Activated T-cell treated with anti-CD3 and anti-CD28 coated beads, Interleukin-2, amount 50 U/mL, for 4 hours (primary cell): ENCODE measurements at regions not wholly inside any gene's neighbourhood (a gene's known extent, or its start where the extent isn't known, plus 50 kb on each side); places are given as distances from the start of the nearest gene placed in this dataset.

Experiments used
- ATAC-seq, 2 donors: fragments of 200-7000 bp; cut with Tn5 transposase; one replicate each; pipeline ENCODE4 v1.10.0; 2021
- DNase-seq: peaks from one replicate; pipeline ENCODE4 v3.0.0-alpha.2; 2020
- H3K27me3 Mint-ChIP-seq: one replicate; pipeline ENCODE4 v1.8.0; 2021; ENCODE audit warnings: low read depth, mixed read lengths
- H3K36me3 Mint-ChIP-seq: one replicate; pipeline ENCODE4 v1.8.0; 2022; ENCODE audit warnings: mixed read lengths; ENCODE audit not compliant: insufficient read depth
- H3K4me1 Mint-ChIP-seq: one replicate; pipeline ENCODE4 v1.8.0; 2021; ENCODE audit warnings: low read depth, mixed read lengths
- H3K4me3 Mint-ChIP-seq: one replicate; pipeline ENCODE4 v1.8.0; 2021; ENCODE audit warnings: mild to moderate bottlenecking, moderate library complexity, mixed read lengths
- H3K9me3 Mint-ChIP-seq: one replicate; pipeline ENCODE4 v1.8.0; 2021; ENCODE audit warnings: mixed read lengths

DNA sequence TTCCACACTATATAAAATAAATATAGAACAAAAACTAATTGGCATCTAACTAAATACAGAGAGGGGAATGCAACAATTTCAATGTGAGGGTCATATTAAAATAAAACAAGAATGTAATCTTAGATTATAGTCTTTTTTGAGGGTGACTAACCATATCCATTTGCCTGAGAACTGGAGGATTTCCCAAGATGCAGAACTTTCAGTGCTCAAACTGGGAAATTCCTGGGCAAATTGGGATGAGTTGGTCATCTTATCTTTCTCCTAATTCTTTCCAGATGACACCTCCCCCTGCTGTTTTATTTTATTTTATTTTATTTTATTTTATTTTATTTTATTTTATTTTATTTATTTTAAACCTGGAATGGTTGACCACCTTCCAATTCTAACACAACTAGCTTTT lies 846.2 kb downstream of the SLC4A3 start:
- Mint-ChIP-seq H3K4me3 (no peak overlapping the region), H3K36me3 (no peaks in the 10 kb centered on the region), H3K27me3 (no peaks in the 10 kb centered on the region), H3K4me1 (no peaks in the 10 kb centered on the region), H3K9me3 (no peaks in the 10 kb centered on the region)
- ATAC-seq (no peak), DNase-seq (no peak)

DNA sequence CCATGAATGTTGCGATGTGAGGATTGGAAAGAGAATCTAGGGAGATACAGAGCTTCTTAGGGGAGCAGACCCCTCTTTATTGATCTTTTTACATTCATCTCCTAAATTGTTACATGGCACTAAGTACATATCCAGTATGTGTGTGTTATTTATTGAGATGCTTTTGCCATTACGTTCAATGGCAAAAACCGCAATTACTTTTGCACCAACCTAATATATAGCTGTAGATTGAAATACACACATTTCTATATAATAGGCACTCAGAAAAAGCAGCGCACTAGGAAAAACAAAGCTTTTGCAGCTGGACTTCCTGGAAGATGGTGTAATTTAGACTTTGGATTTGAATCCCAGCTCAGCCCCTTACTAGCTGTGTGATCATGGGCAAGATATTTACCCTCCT lies 849.4 kb downstream of the SLC4A3 start:
- H3K4me3 Mint-ChIP-seq: no peak overlapping the region
- DNase-seq: no peak

DNA sequence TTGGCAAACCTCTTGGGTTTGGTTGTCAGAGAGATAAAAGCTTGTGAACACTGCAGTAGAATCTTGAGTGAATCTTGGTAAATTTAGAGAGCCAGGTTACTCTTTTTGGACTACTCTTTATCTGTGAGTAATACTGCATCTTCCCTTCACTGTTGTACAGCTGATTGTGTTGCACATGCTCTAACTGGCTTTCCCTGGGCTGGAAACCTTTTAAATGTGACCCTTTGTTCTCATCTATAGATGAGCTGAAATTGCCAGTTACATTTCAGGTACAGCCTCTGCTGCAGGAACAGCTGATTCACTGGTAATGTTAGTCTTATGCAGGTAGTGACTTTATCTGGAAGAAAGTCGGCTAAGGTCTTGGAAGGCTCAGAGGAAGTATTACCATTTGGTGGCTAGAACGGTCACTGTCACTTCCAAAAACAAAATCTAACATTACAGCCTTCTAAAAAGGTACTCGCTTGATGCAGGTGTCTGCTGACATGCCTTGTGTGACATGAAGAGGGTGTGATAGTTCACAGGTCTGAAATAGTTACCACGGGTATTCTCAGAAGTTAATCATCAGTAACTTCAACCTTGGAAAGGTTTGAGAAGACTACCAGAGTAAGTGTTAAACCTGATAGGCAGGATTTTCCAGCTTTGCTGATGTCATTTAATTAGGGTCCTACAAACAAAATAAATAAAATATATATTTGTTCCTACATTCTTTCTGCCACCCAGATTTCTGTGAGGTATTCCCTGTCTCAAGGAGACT lies 851.1 kb downstream of the SLC4A3 start:
- Mint-ChIP-seq H3K36me3 (no peaks in the 10 kb centered on the region), H3K4me1 (no peaks in the 10 kb centered on the region), H3K27me3 (no peaks in the 10 kb centered on the region), H3K9me3 (no peaks in the 10 kb centered on the region), H3K4me3 (no peak overlapping the region)
- ATAC-seq (no peak), DNase-seq (no peak)

More for the DNA sequence above, 849.4 kb downstream of the SLC4A3 start:
- Mint-ChIP-seq H3K27me3 (no peaks in the 10 kb centered on the region), H3K36me3 (no peaks in the 10 kb centered on the region), H3K9me3 (no peaks in the 10 kb centered on the region), H3K4me1 (no peaks in the 10 kb centered on the region)
- no peak for ATAC-seq

DNA sequence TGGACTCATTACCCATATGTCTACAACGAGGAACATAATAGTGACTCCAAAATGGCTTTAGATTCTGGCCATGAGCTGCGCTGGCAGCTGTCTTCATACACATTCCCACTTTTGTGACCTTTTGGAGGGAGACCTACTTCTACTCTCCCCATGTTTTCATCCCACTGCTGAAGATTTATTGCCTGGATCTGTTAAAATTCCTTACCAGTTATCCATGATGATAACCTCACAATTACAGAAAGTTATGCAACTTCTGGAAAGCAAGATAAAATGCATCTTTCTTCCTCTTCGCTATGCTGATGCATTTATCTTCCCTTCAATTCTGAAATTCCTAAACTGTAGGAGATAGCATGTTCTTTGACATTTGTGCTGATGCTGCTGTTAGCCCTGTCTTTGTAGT lies 855.3 kb downstream of the SLC4A3 start:
- H3K4me1 Mint-ChIP-seq: no peaks in the 10 kb centered on the region
- H3K4me3 Mint-ChIP-seq: no peak overlapping the region
- ATAC-seq: no peak
- DNase-seq: no peak
- peaks cover 4% of the 10 kb centered on the region for H3K27me3 Mint-ChIP-seq
- no peaks in the 10 kb centered on the region for H3K36me3 Mint-ChIP-seq
- peaks cover 7% of the 10 kb centered on the region for H3K9me3 Mint-ChIP-seq

DNA sequence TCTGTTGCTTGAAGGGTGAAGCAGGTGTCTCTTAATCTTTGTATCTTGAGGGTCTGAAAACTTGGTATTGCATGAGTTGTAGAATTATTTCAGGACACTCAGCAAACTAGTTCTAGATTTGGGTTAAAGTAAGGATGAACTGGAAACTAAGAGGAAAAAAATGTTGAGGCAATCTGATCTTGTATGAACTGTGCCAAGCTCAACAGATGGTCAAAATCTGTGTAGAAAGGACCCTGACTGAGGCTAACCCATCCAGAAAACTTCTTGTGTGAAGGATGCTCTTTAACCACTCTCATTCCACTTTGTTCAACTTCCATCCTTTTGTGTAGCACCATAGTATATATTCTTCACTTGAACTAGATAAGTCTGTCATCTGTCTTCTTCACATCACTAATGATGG lies 861.7 kb downstream of the SLC4A3 start:
- H3K36me3 Mint-ChIP-seq: no peaks in the 10 kb centered on the region
- peaks cover 4% of the 10 kb centered on the region for H3K27me3 Mint-ChIP-seq
- no peak for DNase-seq
- ATAC-seq: no peak
- no peak overlapping the region for H3K4me3 Mint-ChIP-seq
- no peaks in the 10 kb centered on the region for H3K4me1 Mint-ChIP-seq
- peaks cover 7% of the 10 kb centered on the region for H3K9me3 Mint-ChIP-seq

DNA sequence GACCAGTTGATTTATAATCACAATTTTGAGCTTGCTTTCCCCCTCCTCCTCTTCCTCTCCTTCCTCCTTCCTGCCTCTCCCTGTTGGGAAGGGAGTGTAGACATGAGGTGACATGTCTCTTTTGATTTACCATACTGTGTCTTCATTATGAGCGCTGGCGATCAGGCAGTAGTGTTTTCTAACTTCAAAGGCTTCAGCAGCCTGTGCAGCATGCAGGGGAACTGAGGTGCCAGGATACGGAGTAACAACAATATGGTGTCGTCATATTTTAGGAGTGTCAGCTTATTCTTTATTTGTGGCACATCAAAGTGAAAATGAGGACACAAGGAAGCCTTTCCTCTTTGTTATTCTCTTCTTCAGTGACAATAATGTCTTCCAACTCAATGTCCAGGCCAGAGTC lies 864.2 kb downstream of the SLC4A3 start:
- ATAC-seq: no peak
- no peaks in the 10 kb centered on the region for H3K4me1 Mint-ChIP-seq
- no peak for DNase-seq
- no peak overlapping the region for H3K4me3 Mint-ChIP-seq
- H3K9me3 Mint-ChIP-seq: no peaks in the 10 kb centered on the region
- H3K27me3 Mint-ChIP-seq: no peaks in the 10 kb centered on the region
- no peaks in the 10 kb centered on the region for H3K36me3 Mint-ChIP-seq

DNA sequence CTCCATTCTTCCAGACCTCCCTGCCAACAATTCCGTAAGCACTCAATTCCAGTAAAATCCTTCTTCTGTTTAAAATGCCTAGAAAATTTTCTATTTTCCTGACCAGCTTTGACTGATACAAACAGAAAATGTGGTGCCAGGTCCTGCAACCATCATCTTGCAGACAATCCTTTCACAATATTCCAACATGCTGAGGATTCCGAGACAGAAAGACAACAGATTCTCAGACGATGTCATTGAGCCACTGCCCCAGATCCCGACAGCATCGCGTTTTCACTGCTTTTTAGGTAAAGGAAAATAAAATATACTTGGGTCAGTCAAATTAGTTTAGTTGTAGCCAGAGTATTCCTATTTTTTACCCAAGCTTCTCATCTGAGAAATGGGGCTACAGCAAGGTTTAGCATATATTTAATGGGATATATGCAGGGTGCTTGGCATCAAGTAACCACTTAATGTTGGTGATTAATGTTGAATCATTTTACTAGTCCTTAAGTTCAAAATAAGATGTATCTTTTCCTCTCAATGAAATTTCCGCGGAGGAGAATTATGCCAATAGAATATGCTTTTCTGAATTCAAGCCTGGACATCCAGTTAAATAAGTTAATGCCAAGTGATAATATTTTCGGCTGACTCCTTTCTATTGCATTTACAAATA lies 866.6 kb downstream of the SLC4A3 start:
- Mint-ChIP-seq H3K27me3 (no peaks in the 10 kb centered on the region), H3K9me3 (no peaks in the 10 kb centered on the region), H3K4me1 (no peaks in the 10 kb centered on the region), H3K4me3 (no peak overlapping the region), H3K36me3 (no peaks in the 10 kb centered on the region)
- ATAC-seq (no peak), DNase-seq (no peak)

DNA sequence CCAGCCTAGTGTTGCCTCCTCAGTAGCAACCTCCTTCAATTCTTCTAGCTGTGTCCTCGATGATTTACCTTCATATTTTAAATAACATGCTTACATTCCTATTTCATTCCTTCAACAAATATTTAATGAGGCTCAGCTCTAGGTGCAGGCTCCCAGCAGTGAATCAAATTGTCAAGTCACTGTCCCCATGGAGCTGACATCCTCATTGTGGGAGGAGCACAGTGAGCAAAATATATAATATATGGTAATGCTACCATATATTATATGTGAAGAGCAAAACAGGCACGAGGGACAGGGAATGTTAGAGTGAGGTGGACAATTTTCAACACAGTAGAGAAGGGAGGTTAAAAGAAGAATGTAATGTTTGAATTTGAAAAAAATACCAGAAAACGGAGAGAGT lies 869.1 kb downstream of the SLC4A3 start:
- Mint-ChIP-seq H3K36me3 (no peaks in the 10 kb centered on the region), H3K4me3 (no peak overlapping the region), H3K9me3 (no peaks in the 10 kb centered on the region), H3K27me3 (no peaks in the 10 kb centered on the region), H3K4me1 (no peaks in the 10 kb centered on the region)
- no peak for DNase-seq
- ATAC-seq: no peak

DNA sequence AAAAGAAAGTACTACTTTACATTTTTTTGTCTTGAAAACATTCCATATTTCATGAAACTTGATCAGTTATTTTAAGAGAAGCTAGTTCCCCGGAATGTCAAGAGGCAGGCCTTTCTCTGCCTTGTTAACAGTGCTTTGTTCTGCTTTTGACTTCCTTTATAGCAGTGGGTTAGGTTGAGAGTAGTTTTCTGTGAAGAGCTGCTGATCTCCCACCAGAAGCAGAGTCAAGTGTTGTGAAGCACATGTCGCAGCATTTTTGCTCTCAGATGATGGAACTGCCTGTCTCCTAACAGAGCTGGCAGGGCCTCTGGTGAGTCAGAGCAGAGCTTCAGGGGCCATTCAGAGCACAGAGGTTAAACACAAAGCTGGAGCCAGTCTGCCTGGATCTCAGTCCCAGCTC lies 871.8 kb downstream of the SLC4A3 start:
- ATAC-seq: no peak
- Mint-ChIP-seq H3K4me1 (no peaks in the 10 kb centered on the region), H3K9me3 (no peaks in the 10 kb centered on the region), H3K27me3 (no peaks in the 10 kb centered on the region), H3K4me3 (no peak overlapping the region), H3K36me3 (no peaks in the 10 kb centered on the region)
- no peak for DNase-seq

DNA sequence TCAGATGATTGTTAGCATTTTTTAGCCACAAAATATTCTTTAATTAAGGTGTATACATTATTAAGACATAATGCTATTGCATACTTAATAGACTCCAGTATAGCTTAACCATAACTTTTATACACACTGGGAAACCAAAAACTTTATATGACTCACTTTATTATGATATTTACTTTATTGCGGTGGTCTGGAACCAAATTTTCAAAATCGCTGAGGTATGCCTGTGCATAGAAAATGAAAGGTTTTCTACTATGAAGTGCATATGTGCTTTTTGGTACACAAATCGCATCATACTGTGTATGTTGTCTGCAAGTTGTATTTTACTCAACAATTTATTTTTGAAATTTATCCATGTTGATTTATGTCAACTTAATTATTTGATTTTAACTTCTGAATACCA lies 875.1 kb downstream of the SLC4A3 start:
- no peaks in the 10 kb centered on the region for H3K36me3 Mint-ChIP-seq
- ATAC-seq: no peak
- H3K4me1 Mint-ChIP-seq: no peaks in the 10 kb centered on the region
- H3K27me3 Mint-ChIP-seq: no peaks in the 10 kb centered on the region
- no peak overlapping the region for H3K4me3 Mint-ChIP-seq
- no peaks in the 10 kb centered on the region for H3K9me3 Mint-ChIP-seq
- DNase-seq: no peak

DNA sequence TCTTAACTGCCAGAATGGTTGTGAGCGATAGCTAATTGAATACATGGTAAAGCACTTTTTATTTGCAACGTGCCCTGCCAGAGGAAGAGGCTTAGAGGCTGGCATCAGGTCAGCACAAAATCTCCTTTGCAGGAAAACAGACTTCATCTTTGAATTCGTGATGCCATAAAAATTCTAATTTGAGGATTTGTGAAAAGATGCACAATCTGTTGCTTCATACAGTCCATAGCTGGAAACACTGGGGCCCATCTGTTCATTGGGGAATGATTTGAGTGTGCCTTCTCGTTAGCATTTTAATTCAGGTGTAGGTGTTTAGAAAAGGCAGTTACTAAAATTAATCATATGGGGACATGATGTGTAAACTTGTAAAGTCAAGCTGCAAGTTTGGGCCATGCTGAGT lies 876.0 kb downstream of the SLC4A3 start:
- DNase-seq (no peak), ATAC-seq (no peak)
- Mint-ChIP-seq H3K36me3 (no peaks in the 10 kb centered on the region), H3K9me3 (no peaks in the 10 kb centered on the region), H3K27me3 (no peaks in the 10 kb centered on the region), H3K4me3 (no peak overlapping the region), H3K4me1 (no peaks in the 10 kb centered on the region)

DNA sequence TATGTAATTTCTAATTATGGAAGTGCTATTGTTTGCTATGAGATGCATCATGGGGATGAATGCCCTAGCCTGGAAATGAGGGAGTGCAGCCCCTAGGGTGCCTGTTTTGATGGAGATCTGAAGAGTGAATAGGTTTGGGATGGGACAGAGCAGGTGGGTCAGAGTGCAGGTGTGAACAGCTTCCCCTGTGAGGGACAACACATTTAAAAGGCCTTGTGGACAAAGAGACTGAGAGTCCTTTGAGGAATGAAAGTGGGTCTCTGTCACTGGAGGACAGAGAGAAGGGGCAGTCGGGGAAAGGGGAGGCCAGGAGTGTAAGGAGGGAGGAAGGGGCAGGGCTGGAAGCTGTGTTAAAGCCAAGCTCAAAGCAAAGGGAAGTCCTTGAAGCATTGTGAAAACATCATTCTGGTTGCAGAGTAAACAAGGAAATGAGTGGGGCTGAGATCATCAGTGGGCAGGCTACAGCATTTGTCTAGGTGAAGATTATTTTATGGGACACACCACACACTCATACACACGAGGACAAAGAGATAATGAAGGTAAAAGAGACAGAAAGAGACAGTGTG lies 877.6 kb downstream of the SLC4A3 start:
- ATAC-seq (no peak), DNase-seq (no peak)
- H3K36me3 Mint-ChIP-seq: no peaks in the 10 kb centered on the region
- no peaks in the 10 kb centered on the region for H3K9me3 Mint-ChIP-seq
- no peaks in the 10 kb centered on the region for H3K27me3 Mint-ChIP-seq
- H3K4me3 Mint-ChIP-seq: no peak overlapping the region
- H3K4me1 Mint-ChIP-seq: no peaks in the 10 kb centered on the region

DNA sequence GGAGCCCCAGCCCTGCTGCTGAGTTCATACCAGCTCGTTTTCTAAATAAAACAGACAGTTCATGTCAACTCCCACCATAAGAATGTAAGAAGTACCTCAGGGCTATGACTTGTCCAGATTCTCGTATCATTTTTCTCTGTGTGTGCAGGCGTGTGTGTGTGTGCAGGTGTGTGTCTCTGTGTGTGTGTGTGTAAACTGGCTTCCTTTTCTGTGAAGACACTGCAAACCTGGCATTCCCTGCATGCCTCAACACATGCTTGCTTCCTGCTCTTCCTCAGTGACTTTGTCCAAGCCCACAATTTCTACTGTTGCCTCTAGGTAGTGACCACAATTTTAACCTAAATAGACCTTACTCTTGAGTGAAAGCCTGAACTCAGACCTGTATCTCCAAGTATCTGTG lies 879.0 kb downstream of the SLC4A3 start:
- Mint-ChIP-seq H3K27me3 (no peaks in the 10 kb centered on the region), H3K9me3 (no peaks in the 10 kb centered on the region), H3K4me3 (no peak overlapping the region), H3K4me1 (no peaks in the 10 kb centered on the region), H3K36me3 (no peaks in the 10 kb centered on the region)
- ATAC-seq: no peak
- no peak for DNase-seq

DNA sequence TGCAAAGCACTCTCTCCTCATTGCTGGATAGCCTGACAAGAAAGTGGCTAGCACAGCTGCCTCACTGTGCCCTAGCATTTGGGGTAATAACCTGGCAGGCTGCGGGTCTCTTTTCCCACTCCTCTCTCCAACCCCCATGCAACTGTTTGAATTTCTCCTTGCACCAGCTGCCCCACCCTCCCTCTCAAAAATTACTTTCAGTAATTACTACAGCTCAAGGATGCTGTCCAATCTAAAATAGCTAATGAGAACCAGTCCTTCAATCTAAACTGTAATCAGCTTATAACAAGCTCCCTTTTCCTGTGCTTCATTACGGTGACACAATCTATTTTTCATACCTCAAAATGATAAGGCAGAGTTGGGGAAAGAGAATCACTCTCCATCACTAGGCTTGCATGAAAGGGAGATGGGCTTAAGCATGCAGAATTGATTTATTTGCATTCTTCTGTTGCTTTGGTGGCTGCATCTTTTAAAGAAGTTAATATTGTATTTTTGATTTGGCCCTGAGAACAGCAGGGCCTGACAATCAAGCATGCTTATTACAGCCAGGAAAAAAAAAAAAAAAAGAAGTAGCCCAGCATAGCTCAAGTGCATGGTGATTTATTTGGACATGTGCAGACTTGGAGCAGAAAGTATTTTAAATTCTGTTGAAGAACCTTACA lies 881.8 kb downstream of the SLC4A3 start:
- H3K4me3 Mint-ChIP-seq: no peak overlapping the region
- H3K9me3 Mint-ChIP-seq: peaks cover 5% of the 10 kb centered on the region
- H3K4me1 Mint-ChIP-seq: no peaks in the 10 kb centered on the region
- H3K36me3 Mint-ChIP-seq: no peaks in the 10 kb centered on the region
- no peak for DNase-seq
- ATAC-seq: no peak
- H3K27me3 Mint-ChIP-seq: no peaks in the 10 kb centered on the region

DNA sequence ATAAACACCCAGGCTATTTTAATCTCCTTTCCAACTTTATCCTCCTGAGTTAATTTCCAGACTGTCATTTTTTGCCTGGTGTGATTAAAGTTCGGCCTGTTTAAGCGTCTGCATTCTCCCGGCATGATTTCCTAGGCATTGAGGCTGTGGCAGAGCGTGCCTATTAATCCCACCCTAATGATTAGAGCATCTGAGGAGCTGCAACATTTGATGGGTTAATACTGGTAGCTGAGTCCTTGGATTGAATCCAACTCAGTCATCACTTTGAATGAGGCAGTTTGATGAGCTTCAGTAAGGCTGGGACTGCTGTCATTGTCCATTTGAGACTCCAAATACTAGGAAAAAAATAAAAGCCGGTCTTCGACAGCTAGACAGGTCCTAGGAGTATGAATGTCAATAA lies 882.5 kb downstream of the SLC4A3 start:
- H3K27me3 Mint-ChIP-seq: no peaks in the 10 kb centered on the region
- H3K9me3 Mint-ChIP-seq: peaks cover 5% of the 10 kb centered on the region
- ATAC-seq: no peak
- H3K4me3 Mint-ChIP-seq: no peak overlapping the region
- H3K4me1 Mint-ChIP-seq: no peaks in the 10 kb centered on the region
- DNase-seq: no peak
- no peaks in the 10 kb centered on the region for H3K36me3 Mint-ChIP-seq
